GM18873 (cell line): ENCODE measurements at regions not wholly inside any gene's neighbourhood (a gene's known extent, or its start where the extent isn't known, plus 50 kb on each side); places are given as distances from the start of the nearest gene placed in this dataset.
A peak's percentile ranks its signal among the peaks of the same experiment; 100 is the strongest.

Experiments used
- ATAC-seq: cut with Tn5 transposase; IDR thresholded peaks from one replicate; pipeline ENCODE4 v1.9.1; 2021; ENCODE audit warnings: mild to moderate bottlenecking, moderate library complexity, moderate number of reproducible peaks; ENCODE audit not compliant: unreplicated experiment, low FRiP score

DNA sequence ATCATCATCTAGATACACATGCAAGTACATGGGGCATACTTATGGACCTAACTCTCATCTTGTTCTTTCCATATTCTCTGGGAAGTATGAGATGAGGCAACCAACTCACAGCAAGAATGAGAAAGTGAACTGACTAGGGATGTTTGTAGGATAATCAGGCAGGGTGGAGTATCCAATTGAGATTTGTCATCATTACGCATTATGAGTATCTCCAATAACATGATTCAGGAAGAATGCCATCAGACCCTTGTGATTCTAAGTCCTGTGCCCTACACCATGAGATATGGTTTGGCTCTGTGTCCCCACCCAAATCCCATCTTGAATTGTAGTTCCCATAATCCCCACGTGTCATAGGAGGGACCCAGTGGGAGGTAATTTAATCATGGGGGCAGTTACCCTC is 154.0 kb downstream of the SLC30A10 start:
- ATAC-seq = no peak

DNA sequence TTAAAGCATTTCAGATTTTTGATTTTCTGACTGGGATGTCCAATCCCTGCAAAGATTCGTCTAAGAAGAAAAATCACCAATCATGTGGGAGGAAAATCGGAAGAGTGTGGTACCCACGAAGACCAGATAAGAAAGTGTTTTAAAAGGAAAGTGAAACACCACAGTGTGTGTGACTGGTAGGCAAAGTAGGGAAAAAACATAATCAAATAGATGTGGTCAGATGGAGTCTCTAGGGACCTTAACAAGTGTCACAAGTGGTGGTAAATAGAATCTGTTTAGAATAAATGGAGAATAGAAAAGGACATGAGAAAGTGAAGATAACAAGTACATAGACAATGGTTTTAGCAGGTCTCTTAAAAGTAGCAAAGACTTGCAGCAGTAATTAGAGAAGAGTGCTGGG is 154.6 kb downstream of the SLC30A10 start:
- ATAC-seq = peak; percentile 98

DNA sequence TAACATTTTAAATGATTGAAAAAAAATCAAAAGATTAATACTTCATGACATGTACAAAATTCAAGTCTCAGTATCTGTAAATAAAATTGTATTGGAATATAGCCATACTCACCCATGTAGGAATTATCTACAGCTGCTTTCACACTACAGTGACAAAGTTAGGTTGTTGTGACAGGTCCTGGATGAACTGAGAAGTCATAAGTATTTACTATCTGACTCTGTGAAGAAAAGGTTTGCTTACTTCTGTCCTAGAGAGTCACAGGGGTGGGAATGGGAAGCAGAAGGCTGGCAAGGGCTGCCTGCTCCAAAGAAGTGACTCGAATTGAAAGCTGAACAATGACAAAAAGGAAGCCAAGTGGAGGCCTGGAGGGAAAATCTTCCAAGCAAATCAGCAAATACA is 155.2 kb downstream of the SLC30A10 start:
- no peak for ATAC-seq

DNA sequence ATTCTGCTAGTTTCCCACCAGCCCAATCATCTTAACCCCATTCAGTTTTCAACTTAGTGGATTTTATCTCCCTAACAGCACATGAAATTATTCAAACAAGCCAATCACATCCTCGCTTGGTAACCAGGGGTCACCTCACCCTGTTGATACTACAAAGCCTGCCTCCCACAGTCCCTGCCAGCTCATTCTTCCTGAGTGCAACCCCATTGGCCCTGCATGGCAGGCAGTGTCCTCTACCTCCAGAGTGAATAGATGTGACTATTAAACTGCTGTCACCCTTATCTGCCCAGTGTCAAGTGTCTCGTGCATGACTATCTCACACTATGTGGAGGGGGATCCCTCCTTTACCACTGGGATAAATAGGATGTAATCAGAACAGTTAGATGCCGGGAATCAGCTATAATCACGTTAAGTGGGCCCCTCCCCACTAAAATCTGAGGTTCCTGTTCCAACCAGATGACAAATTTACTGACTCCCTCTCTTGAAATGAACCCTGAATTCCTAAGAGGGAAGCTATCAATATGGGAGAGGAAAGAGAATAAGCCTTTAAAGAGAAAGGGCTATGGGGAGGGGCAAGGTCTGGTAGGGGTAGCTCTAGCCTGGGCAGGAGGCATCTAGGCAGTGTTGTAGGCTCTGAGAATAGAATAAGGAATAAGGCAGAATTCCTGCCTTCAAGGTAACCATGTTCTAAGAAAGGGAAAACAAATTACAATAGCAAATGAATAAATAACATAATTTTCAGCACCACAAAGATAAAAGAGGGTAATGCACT is 155.9 kb downstream of the SLC30A10 start:
- no peak for ATAC-seq

DNA sequence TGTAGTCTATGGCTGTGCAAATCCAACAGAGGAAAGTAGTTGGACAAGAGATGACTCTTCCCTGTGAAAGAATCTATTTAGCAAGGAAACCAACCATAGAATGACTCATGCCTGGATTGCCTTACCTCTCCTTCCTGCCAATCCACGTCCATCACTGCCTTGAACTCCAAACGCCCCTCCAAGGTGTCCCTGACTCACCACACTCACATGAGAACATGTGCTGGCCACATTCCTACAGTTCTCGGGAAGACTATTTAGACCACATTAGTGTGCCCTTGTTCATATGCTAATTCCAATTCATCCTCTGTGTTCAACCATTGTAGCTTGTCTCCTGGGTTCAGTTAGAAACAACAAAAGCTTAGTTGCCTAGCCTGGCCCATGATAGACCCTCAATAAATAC is 157.3 kb downstream of the SLC30A10 start:
- ATAC-seq = no peak

DNA sequence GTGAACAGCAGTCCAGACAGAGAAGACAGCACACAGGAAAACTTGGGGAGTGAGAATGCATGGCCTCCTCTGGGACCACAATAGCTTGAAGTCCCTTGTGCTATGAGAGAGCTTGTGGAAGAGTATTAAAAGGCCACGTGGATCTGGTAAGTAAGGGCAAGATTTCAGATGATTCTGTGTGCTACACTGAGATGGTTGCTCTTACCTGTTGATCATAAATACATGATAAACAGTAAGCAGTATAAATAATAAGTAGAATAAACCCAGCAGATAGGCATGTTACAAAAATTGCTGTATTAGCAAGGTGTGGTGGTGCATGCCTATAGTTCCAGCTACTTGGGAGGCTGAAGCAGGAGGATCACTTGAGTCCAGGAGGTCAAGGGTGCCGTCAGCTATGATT is 150.4 kb upstream of the ZC3H11B start:
- no peak for ATAC-seq

DNA sequence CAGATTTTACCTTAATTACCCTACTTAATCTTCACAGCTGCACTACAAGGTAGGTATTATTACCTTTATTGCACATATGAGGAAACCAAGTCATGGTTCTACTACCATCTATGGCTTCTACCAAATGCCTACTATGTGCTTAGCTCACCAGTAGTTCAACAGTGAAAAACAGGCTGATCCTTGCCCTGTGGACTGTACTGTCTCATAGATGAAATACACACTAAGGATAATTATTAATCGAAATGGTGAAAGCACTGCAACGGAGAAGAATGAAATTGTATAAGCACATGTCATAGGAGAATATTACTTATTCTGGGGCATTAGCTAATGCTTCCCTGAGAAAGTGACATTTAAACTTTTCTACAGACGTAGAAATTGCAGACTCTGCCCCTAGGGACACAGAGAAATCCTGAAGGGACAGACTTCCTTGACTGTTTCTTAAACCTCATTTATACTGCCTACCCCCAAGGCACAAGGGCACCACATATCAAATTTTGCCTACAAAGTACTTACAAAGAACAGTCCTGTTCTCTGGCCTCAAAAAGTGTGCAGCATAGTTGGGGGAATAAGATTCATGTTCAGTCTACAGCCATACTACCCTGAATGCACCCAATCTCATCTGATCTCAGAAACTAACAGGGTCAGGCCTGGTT is 148.4 kb upstream of the ZC3H11B start:
- ATAC-seq = no peak

DNA sequence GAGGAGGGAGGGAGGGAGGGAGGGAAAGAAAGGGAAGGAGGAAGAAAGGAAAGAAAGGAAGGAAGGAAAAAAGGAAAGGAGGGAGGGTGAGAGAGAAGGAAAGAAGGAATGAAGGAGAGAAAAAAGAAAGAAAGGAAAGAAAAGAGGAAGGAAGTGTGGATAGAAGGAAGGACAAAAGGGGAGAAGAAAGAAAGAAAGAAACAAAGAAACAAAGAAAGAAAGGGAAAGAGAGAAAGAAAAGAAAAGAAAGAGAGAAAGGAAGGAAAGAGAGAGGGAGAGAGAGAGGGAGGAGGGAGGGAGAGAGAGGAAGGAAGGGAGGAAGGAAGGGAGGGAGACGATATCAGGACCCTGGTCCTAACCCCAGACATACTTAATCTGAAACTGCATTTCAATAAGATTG is 146.2 kb upstream of the ZC3H11B start:
- no peak for ATAC-seq

DNA sequence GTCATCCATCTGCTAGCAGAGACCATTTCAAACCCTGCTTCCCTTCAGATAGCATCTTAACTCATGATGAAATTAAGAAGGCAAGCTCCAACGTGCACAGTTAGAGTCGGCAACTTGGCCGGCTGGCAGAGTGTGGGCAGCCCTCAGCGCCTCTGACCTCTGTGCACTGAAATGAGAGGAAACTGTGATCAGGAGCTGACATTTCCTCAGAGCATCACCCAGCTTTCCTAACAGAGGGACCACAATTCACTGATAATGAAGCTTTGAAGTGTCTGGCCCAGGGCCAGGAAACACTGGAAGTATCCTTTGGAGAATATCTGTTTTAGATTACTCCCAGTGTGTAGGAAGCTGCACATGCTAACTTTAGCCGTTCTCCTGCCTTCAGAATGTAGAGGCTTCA is 145.0 kb upstream of the ZC3H11B start:
- ATAC-seq = no peak

DNA sequence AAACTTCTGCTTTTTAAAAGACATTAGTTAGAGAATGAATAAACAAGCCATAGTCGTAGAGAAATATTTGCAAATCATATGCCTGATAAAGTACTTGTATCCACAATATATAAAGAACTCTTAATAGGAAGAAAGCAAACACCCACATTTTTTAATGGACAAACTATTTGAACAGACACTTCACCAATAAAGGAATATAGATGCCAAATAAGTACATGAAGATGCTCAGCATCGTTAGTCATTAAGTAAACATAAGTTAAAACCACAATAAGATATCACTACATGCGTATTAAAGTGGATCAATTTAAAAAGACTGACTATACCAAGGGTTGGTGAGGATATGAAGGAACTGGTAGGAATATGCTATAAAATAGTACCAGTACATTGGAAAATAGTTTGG is 142.3 kb upstream of the ZC3H11B start:
- no peak for ATAC-seq

DNA sequence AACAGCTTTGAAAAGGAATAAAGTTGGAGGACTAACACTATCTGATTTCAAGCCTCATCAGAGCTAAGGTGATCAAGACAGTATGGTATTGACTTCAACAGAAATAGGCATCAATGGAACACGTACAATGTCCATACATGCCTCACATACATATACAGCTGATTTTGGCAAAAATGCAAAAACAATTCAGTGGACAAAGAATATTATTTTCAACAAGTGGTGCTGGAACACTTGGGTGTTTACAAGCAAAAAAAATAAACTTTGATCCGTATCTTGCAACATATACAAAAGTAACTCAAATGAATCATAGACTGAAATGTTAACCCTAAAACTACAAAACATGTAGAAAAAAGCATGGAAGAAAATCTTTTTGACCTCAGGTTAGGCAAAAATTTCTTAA is 141.9 kb upstream of the ZC3H11B start:
- no peak for ATAC-seq

DNA sequence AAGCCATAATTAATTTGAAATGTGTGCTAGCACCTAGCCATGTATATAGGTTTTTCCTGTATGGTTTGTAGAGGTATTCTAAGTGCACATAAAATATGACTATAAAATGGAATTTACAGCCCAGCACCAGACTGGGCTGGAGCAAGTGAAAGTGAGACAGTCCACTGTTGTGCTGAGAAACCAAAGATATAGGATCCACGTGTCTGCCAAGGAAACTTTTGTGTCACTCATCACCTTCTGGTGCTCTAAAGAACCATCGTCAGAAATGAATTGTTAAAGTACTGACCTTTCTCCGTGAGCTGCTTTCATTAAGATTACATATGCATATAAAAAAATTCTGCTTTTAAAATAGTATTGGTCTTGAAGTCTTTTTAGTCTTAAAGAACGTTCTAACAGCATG is 141.0 kb upstream of the ZC3H11B start:
- no peak for ATAC-seq

DNA sequence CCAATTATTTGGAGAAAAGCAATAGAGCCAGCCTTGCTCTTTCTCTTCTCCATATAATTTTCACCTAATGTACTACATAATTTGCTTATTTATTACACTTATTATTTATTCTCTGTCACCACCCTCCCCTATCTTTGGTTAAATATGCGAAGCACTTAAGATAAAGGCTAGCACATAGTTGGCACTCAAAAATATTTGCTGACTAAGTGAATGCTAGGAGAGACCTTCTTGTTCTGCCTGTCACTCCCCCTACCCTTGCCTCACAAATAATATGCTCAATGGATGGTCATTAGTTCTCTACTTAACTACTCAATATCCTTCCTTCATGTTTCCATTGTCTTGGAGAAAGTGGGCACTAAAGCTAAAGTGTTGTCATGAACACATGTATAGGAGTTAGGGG is 139.7 kb upstream of the ZC3H11B start:
- no peak for ATAC-seq

DNA sequence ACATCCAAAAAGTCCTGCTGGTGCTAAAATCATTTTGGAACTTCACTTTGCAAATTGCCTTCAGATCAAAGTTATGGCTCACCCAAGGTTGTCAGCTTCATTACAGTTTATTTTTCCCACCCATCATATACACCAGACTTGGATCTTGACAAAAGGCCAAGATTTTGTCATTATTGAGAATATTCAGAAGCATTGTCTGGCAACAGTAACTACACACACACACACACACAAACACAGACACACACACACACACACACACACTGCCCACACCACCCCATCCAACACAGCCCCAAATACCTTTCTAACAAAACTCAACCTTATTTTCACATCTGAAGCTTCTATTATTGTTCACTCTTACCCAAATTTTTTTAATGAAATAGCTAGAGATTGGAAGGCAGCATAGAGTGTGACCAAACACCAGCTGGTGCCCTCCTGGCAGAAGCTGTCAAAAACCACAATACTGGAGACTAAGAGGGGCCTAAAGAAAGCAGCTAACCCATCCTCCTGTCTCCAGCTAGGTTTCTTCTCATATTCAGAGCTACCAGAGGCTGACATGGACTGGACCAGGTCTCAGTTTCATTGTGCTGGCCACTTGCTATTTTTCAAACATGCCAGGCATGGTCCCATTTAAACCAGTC is 139.1 kb upstream of the ZC3H11B start:
- ATAC-seq = no peak

DNA sequence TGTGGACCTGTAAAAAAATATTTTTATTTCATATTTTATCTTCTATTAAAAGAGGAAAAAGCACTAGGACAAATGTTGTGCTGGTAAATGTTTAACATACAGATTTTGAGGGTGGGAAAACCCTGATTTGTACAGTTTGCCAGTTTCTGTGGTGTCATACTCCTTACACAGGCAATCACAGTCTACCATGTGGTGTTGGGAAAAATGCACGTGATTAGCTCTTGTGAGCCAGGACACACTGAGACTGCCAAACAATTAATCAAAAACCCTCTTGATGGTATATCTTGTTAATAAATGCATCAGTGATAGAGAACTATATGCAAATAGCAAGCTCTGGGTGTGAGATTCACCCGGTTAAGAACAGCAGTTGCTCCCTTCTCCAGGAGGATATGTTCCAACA is 136.5 kb upstream of the ZC3H11B start:
- no peak for ATAC-seq

DNA sequence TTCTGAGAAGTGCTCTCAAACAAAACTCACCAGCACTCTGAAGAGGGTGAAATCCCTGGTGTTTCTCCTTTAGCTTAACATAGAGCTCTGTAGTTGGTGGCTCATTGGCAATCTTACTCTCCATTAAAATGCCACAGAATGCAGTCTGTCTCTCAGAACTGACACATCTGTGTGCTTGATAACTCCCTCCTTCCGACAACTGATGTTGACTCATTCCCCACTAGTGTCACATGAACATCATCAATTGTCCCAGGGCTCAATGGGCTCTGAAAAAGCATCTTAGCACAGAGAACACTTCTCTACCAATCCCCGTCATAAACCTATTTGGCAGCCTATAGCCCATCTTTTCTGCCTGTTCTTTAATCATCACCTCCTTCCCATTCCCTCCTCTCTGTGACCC is 133.2 kb upstream of the ZC3H11B start:
- no peak for ATAC-seq

DNA sequence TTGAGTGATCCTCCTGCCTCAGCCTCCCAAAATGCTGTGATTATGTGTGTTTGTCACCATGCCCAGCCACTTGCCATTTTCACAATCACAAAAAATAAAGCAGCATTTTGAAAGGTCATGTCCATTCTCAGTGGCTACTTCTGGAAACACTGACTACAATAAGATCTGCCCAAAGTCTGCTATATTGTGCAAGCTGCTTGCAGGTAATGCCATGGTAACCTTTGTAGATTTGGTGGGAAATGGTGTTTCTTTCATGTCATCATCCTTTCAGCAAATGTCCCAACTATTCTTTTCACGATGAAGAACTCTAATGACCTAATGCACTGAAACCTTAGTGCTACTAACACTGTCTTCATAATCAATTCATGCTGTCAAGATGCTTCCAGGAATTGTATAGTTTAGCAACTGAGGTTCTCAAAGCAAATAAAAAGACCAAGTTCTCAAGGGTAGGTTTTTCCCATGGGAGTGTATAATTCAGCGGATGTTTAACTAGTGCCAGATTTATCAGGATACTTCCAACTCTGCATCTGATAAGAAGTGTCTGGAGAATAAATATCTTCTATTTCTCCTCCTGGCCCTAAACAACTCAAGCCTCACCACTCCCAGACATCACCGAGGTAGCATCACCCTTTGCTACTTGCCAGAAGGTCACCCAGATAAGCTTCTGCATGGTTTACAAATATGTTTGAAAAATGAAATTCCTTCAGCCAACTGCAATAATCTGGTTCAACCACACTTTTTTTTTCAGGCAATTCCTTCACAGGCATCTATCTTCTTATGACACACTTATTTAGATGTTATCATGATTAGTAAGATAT is 132.0 kb upstream of the ZC3H11B start:
- ATAC-seq = no peak

DNA sequence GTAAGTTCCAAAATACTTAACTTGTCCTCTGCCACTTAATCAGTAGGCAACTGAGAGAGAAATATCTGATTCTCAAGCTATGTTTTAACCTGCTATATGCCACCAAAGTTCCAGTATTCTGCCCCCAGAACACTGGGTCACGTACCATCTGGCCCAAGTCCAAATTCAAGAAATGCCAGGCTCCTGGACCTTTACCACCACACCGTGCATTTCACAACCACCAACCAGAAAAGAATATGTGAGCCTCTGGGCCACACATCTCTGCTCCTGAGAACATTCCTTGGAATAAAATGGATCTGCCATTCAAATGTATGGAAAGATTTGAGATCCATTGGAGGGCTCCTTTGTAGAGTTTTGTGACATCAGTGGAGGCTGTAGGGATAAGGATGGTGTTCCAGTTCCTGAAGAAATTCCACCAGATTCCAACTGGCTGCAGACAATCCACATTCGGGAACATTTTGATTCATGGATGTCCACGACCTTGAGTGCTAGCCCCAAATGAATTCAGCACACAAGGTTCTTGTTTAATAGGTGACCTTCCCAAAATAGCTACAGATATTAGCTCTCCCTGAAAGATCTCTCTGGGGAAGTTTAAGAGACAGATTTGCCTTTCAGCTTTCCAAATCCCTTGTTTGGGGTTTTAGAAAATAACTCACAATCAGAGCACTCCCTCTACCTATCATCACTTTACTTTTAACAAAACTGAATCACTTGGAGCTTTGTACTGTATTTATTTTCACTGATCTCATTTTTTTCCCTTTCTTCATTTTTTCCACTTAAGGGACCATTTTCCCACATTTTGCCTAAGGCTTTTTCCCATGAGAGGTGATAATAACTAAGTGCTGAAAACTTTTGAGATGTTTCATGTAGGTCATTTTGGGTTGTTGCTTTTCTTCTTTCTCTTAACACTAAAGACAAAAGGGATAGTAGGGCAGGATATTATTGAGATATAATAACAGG is 128.4 kb upstream of the ZC3H11B start:
- no peak for ATAC-seq

DNA sequence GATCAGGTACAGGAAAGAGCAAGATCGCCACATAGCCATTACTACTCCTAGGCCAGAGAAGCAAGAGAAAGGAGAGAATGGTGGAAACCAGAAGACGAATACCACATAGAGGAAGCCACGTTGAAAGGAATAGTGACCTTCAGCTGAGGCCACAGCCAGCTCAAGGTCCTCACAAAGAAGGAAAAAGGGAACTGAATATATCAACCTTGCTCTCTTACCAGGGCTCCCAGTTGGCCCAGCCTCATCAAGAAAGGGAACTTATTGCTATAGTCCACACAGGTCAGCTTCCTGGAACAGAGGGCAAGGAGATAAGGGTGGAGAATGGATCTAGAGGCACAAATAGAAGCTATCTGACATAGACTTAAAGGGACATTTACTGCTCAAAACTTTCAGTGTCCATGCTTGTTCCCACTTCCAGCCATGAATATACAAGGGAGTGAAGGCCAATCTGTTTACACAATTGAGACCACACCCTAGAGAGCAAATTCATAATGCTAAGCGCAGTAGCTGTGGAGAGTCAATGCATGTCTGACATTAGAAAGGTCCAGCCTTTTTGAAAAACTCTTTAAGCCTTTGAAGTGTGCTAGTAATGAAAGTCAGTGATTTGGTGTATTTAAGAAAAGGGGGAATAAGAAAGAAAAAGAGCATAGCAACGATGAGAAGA is 120.7 kb upstream of the ZC3H11B start:
- no peak for ATAC-seq
